WTC11 (cell line): ENCODE measurements at regions not wholly inside any gene's neighbourhood (a gene's known extent, or its start where the extent isn't known, plus 50 kb on each side); places are given as distances from the start of the nearest gene placed in this dataset.

Experiments used
- ATAC-seq: fragments of 200-7000 bp; cut with Tn5 transposase; 2 replicates; pipeline ENCODE4 v1.10.0; 2021; ENCODE audit warnings: mild to moderate bottlenecking, moderate library complexity
- CTCF ChIA-PET: fragments of 300-600 bp; sonication (Branson Sonifier 250); formaldehyde crosslinking; loops from one replicate; lab custom pipeline; 2021; ENCODE audit warnings: antibody characterized with exemption; lab: Charles Lee
- POLR2A ChIA-PET: fragments of 350-600 bp; sonication (Branson Sonifier 250); formaldehyde crosslinking; loops from one replicate; lab custom pipeline; 2021; ENCODE audit warnings: antibody characterized with exemption; lab: Charles Lee
- DNase-seq: peaks from one replicate; pipeline ENCODE4 v3.0.0; 2021; ENCODE audit warnings: low spot score
- H3K27ac Mint-ChIP-seq: 2 replicates; pipeline ENCODE4 v1.8.0; 2021; ENCODE audit warnings: mixed read lengths
- H3K27me3 Mint-ChIP-seq: 2 replicates; pipeline ENCODE4 v1.8.0; 2021; ENCODE audit warnings: low read depth, mild to moderate bottlenecking, moderate library complexity, mixed read lengths
- H3K36me3 Mint-ChIP-seq: 2 replicates; pipeline ENCODE4 v1.8.0; 2021; ENCODE audit warnings: mixed read lengths
- H3K4me1 Mint-ChIP-seq: 2 replicates; pipeline ENCODE4 v1.8.0; 2022; ENCODE audit warnings: mixed read lengths
- H3K4me3 Mint-ChIP-seq: 2 replicates; pipeline ENCODE4 v1.8.0; 2021; ENCODE audit warnings: mild to moderate bottlenecking, moderate library complexity, mixed read lengths
- H3K9me3 Mint-ChIP-seq: 2 replicates; pipeline ENCODE4 v1.8.0; 2021; ENCODE audit warnings: mixed read lengths
- CREB1 ChIP-seq: sonication (generic); formaldehyde crosslinking; IDR thresholded peaks from 2 replicates; pipeline ENCODE4 v1.8.0; 2023; ENCODE audit warnings: mild to moderate bottlenecking, missing genetic modification reagents
- ESRRA ChIP-seq: sonication (generic); formaldehyde crosslinking; IDR thresholded peaks from 2 replicates; pipeline ENCODE4 v1.8.1; 2022; ENCODE audit warnings: mild to moderate bottlenecking, missing genetic modification reagents, borderline replicate concordance
- ETV6 ChIP-seq: sonication (generic); formaldehyde crosslinking; IDR thresholded peaks from 2 replicates; pipeline ENCODE4 v1.8.1; 2022; ENCODE audit warnings: mild to moderate bottlenecking, missing genetic modification reagents
- FOXJ3 ChIP-seq: sonication (generic); formaldehyde crosslinking; IDR thresholded peaks from 2 replicates; pipeline ENCODE4 v1.9.0; 2021; ENCODE audit warnings: missing genetic modification reagents, mild to moderate bottlenecking, borderline replicate concordance
- HMGA2 ChIP-seq: fragments of 250-450 bp; sonication (Bioruptor Pico); IDR thresholded peaks from 2 replicates; pipeline ENCODE4 v1.4.0; 2021; ENCODE audit warnings: mild to moderate bottlenecking, moderate library complexity
- JUN ChIP-seq: sonication (generic); formaldehyde crosslinking; IDR thresholded peaks from 2 replicates; pipeline ENCODE4 v1.8.0; 2023; ENCODE audit warnings: mild to moderate bottlenecking, missing genetic modification reagents
- KAT7 ChIP-seq: sonication (generic); formaldehyde crosslinking; IDR thresholded peaks from 2 replicates; pipeline ENCODE4 v1.8.1; 2023; ENCODE audit warnings: missing genetic modification reagents, mild to moderate bottlenecking, borderline replicate concordance
- PRRX2 ChIP-seq: fragments of 250-450 bp; sonication (Bioruptor Pico); IDR thresholded peaks from 2 replicates; pipeline ENCODE4 v1.8.0; 2021; ENCODE audit warnings: mild to moderate bottlenecking
- RELA ChIP-seq: sonication (generic); formaldehyde crosslinking; IDR thresholded peaks from 2 replicates; pipeline ENCODE4 v1.8.1; 2022; ENCODE audit warnings: missing genetic modification reagents, mild to moderate bottlenecking, borderline replicate concordance
- SMAD3 ChIP-seq: sonication (generic); formaldehyde crosslinking; IDR thresholded peaks from 2 replicates; pipeline ENCODE4 v1.8.0; 2022; ENCODE audit warnings: missing genetic modification reagents, mild to moderate bottlenecking, borderline replicate concordance
- TEAD1 ChIP-seq: sonication (generic); formaldehyde crosslinking; IDR thresholded peaks from 2 replicates; pipeline ENCODE4 v1.8.0; 2022; ENCODE audit warnings: mild to moderate bottlenecking, missing genetic modification reagents
- TP53 ChIP-seq: sonication (generic); formaldehyde crosslinking; IDR thresholded peaks from 2 replicates; pipeline ENCODE4 v1.8.1; 2023; ENCODE audit warnings: mild to moderate bottlenecking, missing genetic modification reagents
- ZBTB21 ChIP-seq: sonication (generic); formaldehyde crosslinking; IDR thresholded peaks from 2 replicates; pipeline ENCODE4 v1.8.1; 2023; ENCODE audit warnings: mild to moderate bottlenecking, missing genetic modification reagents, borderline replicate concordance
- ZNF317 ChIP-seq: sonication (generic); formaldehyde crosslinking; IDR thresholded peaks from 2 replicates; pipeline ENCODE4 v1.8.1; 2023; ENCODE audit warnings: low read depth, mild to moderate bottlenecking, moderate library complexity, missing genetic modification reagents, borderline replicate concordance
- ZNF416 ChIP-seq: fragments of 250-450 bp; sonication (Bioruptor Pico); IDR thresholded peaks from 2 replicates; pipeline ENCODE4 v1.9.0; 2021; ENCODE audit warnings: mild to moderate bottlenecking, inconsistent platforms
- ZNF671 ChIP-seq: fragments of 250-450 bp; sonication (Bioruptor Pico); IDR thresholded peaks from 2 replicates; pipeline ENCODE4 v1.8.0; 2021; ENCODE audit warnings: mild to moderate bottlenecking
- TF ChIP-seq, protein P1 (sequence below): sonication (generic); formaldehyde crosslinking; IDR thresholded peaks from 2 replicates; pipeline ENCODE4 v1.8.1; 2022; ENCODE audit warnings: low read depth, missing genetic modification reagents, borderline replicate concordance
- TF ChIP-seq, protein P2 (sequence below): fragments of 250-450 bp; sonication (Bioruptor Pico); IDR thresholded peaks from 2 replicates; pipeline ENCODE4 v1.9.0; 2021; ENCODE audit warnings: mild to moderate bottlenecking
- TF ChIP-seq, protein P3 (sequence below): sonication (generic); formaldehyde crosslinking; IDR thresholded peaks from 2 replicates; pipeline ENCODE4 v1.8.1; 2023; ENCODE audit warnings: mild to moderate bottlenecking, missing genetic modification reagents, moderate library complexity
- TF ChIP-seq, protein P4 (sequence below): sonication (generic); formaldehyde crosslinking; IDR thresholded peaks from 2 replicates; pipeline ENCODE4 v1.8.0; 2023; ENCODE audit warnings: mild to moderate bottlenecking, missing genetic modification reagents
- TF ChIP-seq, protein P5 (sequence below): fragments of 250-450 bp; sonication (Bioruptor Pico); IDR thresholded peaks from 2 replicates; pipeline ENCODE4 v1.8.0; 2021; ENCODE audit warnings: mild to moderate bottlenecking
- TF ChIP-seq, protein P6 (sequence below): sonication (generic); formaldehyde crosslinking; conservative IDR thresholded peaks from 2 replicates; pipeline ENCODE4 v1.8.1; 2022; ENCODE audit warnings: mild to moderate bottlenecking, missing genetic modification reagents
- TF ChIP-seq, protein P7 (sequence below): fragments of 250-450 bp; sonication (Bioruptor Pico); IDR thresholded peaks from 2 replicates; pipeline ENCODE4 v1.9.0; 2021; ENCODE audit warnings: moderate library complexity, mild to moderate bottlenecking, inconsistent platforms, borderline replicate concordance
- TF ChIP-seq, protein P8 (sequence below): sonication (generic); formaldehyde crosslinking; IDR thresholded peaks from 2 replicates; pipeline ENCODE4 v1.8.1; 2022; ENCODE audit warnings: missing genetic modification reagents, borderline replicate concordance

DNA sequence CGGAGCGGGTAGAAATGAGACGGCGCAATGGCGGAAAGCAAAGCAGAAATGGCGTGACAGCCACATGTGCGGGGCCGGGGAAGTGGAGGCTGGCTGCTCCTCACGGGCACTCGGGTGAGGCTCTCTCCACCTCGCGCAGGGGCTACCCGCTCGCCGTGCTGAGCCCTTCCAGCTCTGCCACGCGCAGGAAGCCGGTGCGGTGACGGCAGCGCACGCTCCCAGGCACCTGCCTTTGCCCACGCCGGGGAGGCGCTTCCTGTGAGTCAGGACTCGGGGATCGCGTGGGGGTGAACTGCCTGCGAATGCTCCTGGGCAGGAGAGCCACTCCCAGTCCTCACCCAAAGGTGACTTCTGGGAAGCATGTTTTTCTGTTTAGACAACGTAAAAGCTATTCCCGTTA, 431.2 kb downstream of the GLRX3 start (continued):
- TF ChIP-seq SMAD3 (CRISPR knock-in tag): no peak
- TF ChIP-seq, protein P1, sequence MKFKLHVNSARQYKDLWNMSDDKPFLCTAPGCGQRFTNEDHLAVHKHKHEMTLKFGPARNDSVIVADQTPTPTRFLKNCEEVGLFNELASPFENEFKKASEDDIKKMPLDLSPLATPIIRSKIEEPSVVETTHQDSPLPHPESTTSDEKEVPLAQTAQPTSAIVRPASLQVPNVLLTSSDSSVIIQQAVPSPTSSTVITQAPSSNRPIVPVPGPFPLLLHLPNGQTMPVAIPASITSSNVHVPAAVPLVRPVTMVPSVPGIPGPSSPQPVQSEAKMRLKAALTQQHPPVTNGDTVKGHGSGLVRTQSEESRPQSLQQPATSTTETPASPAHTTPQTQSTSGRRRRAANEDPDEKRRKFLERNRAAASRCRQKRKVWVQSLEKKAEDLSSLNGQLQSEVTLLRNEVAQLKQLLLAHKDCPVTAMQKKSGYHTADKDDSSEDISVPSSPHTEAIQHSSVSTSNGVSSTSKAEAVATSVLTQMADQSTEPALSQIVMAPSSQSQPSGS (CRISPR knock-in tag): no peak
- TF ChIP-seq, protein P2, sequence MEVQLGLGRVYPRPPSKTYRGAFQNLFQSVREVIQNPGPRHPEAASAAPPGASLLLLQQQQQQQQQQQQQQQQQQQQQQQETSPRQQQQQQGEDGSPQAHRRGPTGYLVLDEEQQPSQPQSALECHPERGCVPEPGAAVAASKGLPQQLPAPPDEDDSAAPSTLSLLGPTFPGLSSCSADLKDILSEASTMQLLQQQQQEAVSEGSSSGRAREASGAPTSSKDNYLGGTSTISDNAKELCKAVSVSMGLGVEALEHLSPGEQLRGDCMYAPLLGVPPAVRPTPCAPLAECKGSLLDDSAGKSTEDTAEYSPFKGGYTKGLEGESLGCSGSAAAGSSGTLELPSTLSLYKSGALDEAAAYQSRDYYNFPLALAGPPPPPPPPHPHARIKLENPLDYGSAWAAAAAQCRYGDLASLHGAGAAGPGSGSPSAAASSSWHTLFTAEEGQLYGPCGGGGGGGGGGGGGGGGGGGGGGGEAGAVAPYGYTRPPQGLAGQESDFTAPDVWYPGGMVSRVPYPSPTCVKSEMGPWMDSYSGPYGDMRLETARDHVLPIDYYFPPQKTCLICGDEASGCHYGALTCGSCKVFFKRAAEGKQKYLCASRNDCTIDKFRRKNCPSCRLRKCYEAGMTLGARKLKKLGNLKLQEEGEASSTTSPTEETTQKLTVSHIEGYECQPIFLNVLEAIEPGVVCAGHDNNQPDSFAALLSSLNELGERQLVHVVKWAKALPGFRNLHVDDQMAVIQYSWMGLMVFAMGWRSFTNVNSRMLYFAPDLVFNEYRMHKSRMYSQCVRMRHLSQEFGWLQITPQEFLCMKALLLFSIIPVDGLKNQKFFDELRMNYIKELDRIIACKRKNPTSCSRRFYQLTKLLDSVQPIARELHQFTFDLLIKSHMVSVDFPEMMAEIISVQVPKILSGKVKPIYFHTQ: no peak
- TF ChIP-seq, protein P3, sequence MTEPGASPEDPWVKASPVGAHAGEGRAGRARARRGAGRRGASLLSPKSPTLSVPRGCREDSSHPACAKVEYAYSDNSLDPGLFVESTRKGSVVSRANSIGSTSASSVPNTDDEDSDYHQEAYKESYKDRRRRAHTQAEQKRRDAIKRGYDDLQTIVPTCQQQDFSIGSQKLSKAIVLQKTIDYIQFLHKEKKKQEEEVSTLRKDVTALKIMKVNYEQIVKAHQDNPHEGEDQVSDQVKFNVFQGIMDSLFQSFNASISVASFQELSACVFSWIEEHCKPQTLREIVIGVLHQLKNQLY (CRISPR knock-in tag): no peak
- TF ChIP-seq RELA (CRISPR knock-in tag): no peak
- no peak for TF ChIP-seq ZNF671

DNA sequence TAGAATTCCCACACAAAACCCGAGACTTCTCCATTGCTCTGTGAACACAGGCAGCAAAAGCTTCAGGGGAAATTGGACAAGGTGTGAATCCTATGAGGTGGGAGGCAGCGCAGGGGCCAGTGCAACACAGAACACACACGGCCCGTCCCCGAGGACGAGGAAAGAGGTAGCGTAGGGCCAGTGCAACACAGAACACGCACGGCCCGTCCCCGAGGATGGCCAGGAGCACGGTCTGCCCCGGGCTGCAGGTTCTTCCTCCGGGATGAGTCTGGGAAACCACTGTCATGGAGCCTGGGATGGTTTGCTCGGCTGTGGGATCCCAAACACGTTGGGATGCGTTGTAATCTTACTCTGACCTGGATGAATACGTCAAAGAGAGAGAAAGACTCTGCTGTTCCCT, 432.1 kb downstream of the GLRX3 start:
- peaks cover 74% of the 10 kb centered on the region for H3K9me3 Mint-ChIP-seq
- H3K27me3 Mint-ChIP-seq: peaks cover 15% of the 10 kb centered on the region
- CTCF ChIA-PET: no interaction called here
- DNase-seq (no peak), ATAC-seq (no peak)
- H3K4me1 Mint-ChIP-seq: no peaks in the 10 kb centered on the region
- H3K4me3 Mint-ChIP-seq: no peak overlapping the region
- no peak overlapping the region for H3K27ac Mint-ChIP-seq
- peaks cover 68% of the 10 kb centered on the region for H3K36me3 Mint-ChIP-seq
- POLR2A ChIA-PET: no interaction called here
- TF ChIP-seq PRRX2 (no peak), ZBTB21 (no peak), CREB1 (CRISPR knock-in tag) (no peak), TP53 (CRISPR knock-in tag) (no peak), HMGA2 (no peak), JUN (no peak), ZNF317 (no peak), ESRRA (CRISPR knock-in tag) (no peak), ETV6 (CRISPR knock-in tag) (no peak), ZNF416 (CRISPR knock-in tag) (no peak), FOXJ3 (CRISPR knock-in tag) (no peak), KAT7 (CRISPR knock-in tag) (no peak), TEAD1 (CRISPR knock-in tag) (no peak)
- TF ChIP-seq, protein P4, sequence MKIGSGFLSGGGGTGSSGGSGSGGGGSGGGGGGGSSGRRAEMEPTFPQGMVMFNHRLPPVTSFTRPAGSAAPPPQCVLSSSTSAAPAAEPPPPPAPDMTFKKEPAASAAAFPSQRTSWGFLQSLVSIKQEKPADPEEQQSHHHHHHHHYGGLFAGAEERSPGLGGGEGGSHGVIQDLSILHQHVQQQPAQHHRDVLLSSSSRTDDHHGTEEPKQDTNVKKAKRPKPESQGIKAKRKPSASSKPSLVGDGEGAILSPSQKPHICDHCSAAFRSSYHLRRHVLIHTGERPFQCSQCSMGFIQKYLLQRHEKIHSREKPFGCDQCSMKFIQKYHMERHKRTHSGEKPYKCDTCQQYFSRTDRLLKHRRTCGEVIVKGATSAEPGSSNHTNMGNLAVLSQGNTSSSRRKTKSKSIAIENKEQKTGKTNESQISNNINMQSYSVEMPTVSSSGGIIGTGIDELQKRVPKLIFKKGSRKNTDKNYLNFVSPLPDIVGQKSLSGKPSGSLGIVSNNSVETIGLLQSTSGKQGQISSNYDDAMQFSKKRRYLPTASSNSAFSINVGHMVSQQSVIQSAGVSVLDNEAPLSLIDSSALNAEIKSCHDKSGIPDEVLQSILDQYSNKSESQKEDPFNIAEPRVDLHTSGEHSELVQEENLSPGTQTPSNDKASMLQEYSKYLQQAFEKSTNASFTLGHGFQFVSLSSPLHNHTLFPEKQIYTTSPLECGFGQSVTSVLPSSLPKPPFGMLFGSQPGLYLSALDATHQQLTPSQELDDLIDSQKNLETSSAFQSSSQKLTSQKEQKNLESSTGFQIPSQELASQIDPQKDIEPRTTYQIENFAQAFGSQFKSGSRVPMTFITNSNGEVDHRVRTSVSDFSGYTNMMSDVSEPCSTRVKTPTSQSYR (CRISPR knock-in tag): no peak
- TF ChIP-seq, protein P5, sequence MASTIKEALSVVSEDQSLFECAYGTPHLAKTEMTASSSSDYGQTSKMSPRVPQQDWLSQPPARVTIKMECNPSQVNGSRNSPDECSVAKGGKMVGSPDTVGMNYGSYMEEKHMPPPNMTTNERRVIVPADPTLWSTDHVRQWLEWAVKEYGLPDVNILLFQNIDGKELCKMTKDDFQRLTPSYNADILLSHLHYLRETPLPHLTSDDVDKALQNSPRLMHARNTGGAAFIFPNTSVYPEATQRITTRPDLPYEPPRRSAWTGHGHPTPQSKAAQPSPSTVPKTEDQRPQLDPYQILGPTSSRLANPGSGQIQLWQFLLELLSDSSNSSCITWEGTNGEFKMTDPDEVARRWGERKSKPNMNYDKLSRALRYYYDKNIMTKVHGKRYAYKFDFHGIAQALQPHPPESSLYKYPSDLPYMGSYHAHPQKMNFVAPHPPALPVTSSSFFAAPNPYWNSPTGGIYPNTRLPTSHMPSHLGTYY: no peak
- TF ChIP-seq, protein P6, sequence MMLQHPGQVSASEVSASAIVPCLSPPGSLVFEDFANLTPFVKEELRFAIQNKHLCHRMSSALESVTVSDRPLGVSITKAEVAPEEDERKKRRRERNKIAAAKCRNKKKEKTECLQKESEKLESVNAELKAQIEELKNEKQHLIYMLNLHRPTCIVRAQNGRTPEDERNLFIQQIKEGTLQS: no peak
- TF ChIP-seq, protein P7, sequence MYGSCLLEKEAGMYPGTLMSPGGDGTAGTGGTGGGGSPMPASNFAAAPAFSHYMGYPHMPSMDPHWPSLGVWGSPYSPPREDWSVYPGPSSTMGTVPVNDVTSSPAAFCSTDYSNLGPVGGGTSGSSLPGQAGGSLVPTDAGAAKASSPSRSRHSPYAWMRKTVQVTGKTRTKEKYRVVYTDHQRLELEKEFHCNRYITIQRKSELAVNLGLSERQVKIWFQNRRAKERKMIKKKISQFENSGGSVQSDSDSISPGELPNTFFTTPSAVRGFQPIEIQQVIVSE (CRISPR knock-in tag): no peak
- TF ChIP-seq, protein P8, sequence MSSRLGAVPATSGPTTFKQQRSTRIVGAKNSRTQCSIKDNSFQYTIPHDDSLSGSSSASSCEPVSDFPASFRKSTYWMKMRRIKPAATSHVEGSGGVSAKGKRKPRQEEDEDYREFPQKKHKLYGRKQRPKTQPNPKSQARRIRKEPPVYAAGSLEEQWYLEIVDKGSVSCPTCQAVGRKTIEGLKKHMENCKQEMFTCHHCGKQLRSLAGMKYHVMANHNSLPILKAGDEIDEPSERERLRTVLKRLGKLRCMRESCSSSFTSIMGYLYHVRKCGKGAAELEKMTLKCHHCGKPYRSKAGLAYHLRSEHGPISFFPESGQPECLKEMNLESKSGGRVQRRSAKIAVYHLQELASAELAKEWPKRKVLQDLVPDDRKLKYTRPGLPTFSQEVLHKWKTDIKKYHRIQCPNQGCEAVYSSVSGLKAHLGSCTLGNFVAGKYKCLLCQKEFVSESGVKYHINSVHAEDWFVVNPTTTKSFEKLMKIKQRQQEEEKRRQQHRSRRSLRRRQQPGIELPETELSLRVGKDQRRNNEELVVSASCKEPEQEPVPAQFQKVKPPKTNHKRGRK (CRISPR knock-in tag): no peak
